HuH-7 (cell line): ENCODE measurements at regions not wholly inside any gene's neighbourhood (a gene's known extent, or its start where the extent isn't known, plus 50 kb on each side); places are given as distances from the start of the nearest gene placed in this dataset.

Source experiments
- DNase-seq: peaks from one replicate; pipeline ENCODE4 v3.0.0; 2011; ENCODE audit warnings: low spot score

GRCh38 chr11:13869398-13869886 is 93.1 kb upstream of the SPON1 start:
- DNase-seq: no peak

- DNase-seq: no peak
These were observed 87.9 kb upstream of the SPON1 start for GRCh38 chr11:13874597-13874996.

- no peak for DNase-seq
These were observed 86.9 kb upstream of the SPON1 start for GRCh38 chr11:13875643-13876042.

DNA sequence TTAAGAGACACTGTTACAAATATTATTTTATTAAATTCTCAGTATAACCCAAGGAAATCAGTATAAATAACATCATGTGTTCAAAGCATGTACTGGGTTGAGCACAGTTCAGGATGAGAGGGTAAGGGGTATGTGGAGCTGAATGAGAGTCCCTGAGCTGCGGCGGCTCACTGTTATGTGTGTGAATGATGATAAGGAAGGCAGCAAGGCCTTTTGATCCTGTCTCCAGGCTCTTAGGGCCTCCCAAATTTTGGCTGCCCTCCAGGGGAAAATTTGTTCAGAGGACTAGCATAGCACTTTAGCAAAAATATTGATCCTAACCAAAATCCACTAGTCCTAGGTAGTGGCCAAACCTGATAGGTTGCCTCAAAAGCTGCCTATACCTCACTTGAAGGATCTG is 86.1 kb upstream of the SPON1 start:
- no peak for DNase-seq

DNA sequence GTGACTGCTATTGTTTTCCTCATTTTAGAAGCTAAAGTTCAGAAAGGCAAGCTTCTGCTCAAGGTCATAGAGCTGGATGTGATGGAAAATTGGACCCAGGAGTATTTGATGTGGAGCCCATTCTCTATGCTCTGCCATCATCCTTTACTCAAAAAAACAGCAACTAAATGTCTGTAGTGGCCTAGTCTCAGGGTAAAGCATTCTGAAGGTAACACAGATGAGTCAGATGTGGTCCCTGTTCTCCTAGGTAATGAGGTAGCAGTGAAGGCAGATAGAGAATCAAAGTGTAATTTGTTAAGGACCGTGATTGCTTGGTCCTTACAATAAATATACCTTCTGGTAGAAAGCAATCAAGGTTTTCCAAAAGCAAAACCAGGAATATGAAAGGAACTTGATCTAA is 84.4 kb upstream of the SPON1 start:
- DNase-seq: no peak

DNA sequence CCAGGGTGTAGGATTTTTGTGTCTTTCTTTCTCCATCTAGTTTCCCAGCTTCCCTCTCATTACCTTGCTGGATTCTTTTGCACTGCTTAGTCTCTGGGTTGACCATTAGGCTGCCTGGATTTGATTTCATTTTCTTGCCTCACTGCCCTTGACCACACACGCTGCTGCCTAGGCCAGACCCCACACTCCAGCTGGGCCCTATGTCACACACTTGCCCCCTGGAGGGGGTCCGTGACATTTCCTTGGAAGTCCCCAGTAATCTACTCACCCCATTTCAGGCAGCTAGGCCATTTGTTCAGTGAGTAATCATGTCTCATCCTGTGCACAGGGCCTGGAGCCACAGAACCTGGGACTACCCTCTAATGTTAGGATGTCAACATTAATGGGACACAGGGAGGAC is 81.9 kb upstream of the SPON1 start:
- DNase-seq: no peak

DNA sequence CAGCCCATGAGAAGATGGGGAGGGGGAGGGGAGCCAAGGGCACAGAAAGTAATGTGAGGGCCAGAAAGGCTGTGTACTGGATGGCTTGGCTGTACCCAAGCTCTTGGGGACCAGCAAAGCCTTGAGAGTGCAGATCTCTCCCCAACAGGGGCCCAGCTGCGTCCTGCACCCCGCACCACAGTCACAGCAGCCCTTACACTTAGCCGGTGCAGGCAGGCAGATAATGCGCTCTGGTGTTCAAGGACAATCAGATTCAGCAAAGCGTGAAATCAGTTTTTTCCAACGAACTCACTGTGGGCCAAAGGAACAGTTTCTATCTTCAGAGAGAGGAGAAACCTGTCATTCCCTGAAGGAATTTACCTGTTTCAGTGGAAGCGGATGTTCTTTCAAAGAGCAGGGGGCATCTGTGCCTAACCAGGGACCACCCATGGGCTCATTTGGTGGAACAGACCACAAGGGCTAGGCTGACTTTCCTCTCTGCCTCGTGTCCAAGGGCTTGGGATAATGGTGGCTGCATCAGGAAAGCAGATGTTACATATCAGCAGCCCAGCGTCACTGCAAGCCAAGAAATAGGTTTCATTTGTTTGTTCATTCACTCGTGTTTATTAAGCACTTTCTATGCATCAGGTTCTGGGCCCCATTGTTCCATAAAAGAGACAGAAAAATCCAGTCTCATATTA is 81.2 kb upstream of the SPON1 start:
- no peak for DNase-seq

GRCh38 chr11:13883042-13883441 is 79.5 kb upstream of the SPON1 start:
- DNase-seq: no peak

GRCh38 chr11:13883589-13883988 is 78.9 kb upstream of the SPON1 start:
- DNase-seq: no peak

DNA sequence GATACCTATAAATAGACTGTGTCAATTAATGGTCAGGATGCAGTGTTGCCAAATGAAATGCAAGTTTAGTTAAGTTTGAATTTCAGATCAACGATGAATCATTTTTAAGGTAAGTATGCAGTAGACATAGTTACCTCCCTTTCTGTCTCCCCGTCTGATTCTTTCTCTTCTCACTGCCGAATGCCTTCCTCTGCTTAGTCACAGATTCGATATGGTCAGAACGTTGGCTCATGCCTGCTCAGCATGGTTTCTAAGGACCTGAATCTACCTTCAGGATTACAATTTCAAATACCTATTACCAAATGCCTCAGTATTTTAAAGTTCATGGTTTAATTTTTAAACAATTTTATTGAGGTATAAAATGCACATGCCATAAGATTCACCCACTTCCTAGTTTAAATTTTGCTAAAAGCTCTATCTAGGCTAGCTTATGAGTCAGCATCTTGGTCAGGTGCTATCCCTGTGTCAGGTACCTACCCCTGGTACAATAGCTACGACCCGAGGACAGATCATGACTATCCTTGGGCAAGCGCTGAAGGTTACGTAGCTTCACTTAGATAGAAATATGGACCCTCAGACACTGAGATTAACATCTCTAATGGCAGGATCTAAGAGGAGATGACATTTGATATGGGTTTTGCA is 78.2 kb upstream of the SPON1 start:
- no peak for DNase-seq

DNA sequence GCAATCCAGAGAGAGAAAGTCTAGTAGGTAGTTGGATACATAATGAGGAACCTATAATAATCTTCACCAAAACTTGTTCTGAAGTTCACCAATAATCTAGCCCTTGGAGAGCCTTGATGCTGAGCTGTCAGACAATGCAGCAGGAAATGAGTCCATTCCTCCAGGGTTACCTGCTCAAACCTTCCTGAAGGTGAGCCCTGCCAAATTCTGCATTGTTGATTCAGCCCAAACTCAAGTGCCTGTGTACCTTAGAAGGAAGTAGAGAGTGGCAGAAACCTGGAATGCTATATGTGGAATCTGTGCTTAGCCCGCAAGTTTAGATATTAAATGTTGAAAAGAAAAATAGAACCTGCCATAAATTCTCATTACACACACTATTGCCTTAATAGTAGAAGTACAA is 77.4 kb upstream of the SPON1 start:
- DNase-seq: no peak

DNA sequence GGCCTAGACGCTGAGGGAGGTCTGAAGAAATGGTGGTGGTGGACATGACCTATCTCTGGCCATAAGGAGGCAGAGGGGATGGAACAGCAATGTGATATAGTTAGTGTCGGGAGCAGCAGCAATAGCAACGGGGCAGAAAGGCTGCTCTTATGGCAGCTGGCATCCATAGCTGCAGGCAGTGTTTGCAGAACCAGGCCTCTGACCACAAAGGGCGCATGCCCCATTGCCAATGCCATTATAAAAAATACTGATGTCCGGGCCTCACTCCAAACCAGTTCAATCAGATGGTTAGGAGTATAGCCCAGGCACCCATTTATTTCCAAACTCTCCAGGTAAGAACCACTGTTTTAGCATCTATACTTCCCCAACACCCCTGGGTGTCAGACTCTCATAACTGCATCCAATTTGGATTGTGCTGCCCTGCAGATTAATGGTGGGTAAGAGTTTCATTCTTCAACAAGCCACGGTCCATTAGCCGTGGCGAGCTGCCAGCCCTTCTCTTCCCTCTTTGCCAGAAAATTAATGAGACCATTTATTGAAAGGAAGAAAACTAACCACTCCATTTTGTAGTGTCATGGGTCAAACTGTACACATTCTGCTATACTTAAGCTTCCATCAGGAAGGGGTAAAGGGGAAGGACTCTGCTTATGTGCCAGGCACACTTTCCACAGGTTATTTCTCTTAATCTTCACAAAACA is 72.8 kb upstream of the SPON1 start:
- no peak for DNase-seq

DNA sequence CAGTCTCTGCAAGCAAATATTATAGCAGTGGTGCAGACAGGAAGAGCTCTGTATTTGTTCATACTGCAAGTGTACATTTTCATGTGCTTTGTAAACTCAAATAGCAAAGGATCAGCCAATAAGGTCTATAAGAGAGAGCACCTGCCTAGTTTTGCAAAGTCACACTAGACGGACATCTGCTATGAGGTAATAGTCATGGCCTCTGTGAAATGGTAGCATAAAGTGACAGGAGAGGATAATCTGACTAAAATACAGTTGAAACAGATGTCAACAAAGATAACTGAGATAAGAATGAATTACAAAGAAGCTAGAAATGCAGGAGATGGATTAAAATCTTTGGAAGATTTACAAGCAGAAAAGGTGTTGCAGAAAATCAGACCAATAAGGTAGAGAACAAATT is 70.6 kb upstream of the SPON1 start:
- DNase-seq: no peak

- no peak for DNase-seq
These were observed 66.1 kb upstream of the SPON1 start for GRCh38 chr11:13896175-13896980.

- DNase-seq: no peak
These were observed 65.6 kb upstream of the SPON1 start for GRCh38 chr11:13896981-13897353.

- no peak for DNase-seq
These were observed 64.8 kb upstream of the SPON1 start for GRCh38 chr11:13897646-13898276.

GRCh38 chr11:13899603-13900002 is 62.9 kb upstream of the SPON1 start:
- no peak for DNase-seq

DNA sequence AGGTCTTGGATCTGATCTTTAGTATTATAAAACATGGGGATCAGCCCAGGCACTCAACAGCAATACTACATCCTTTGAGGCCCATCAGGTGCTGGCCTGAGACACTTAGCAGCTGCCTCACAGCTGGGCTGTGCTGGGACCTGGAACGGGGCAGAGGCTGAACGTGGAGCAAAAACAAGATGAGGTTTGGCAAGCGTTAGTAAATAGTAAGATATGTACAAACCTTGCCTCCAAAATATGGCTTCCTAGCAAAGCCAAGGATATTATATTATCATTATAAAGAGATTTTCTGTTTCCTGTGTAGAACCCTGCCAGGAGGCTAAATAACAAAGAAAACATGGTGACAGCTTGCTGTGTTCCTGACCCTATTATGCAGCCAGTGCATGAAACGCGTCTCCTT is 60.0 kb upstream of the SPON1 start:
- DNase-seq: no peak

GRCh38 chr11:13905137-13905781 is 57.3 kb upstream of the SPON1 start:
- no peak for DNase-seq

- DNase-seq: no peak
These were observed 54.8 kb upstream of the SPON1 start for GRCh38 chr11:13907678-13908077.

DNA sequence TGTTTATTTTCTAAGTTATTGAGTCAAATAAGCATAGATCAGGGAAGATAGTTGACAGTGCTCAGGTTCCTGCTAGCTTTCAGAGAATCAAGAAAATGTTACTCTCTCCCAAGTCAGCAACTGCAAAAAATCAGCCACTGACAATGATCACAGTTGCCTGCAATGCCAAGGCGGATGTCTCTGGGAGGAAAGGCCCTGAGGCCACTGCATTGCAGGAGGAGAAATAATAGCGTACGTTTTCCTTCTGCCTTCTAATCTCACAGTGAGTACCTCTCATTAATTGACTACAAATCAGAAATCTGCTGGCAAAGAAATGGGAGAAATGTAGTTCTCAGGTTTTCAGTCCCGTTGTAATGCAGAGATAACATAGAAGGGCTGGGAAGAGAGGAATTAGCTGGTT is 54.0 kb upstream of the SPON1 start:
- no peak for DNase-seq
